Upper lobe of right lung (tissue), 1 donor: ENCODE measurements at regions not wholly inside any gene's neighbourhood (a gene's known extent, or its start where the extent isn't known, plus 50 kb on each side); places are given as distances from the start of the nearest gene placed in this dataset.

ENCODE experiments used
- ATAC-seq: fragments of 200-7000 bp; cut with Tn5 transposase; one replicate; pipeline ENCODE4 v1.9.1; 2020; ENCODE audit warnings: mild to moderate bottlenecking, moderate library complexity
- DNase-seq: peaks from one replicate; pipeline ENCODE4 v3.0.0-alpha.2; 2020
- H3K27ac ChIP-seq: fragments of 200-600 bp; one replicate; pipeline ENCODE4 v1.8.0; 2022
- H3K27me3 ChIP-seq: fragments of 200-600 bp; one replicate; pipeline ENCODE4 v1.8.0; 2022; ENCODE audit warnings: mild to moderate bottlenecking
- H3K36me3 ChIP-seq: fragments of 200-600 bp; one replicate; pipeline ENCODE4 v1.8.0; 2022
- H3K4me1 ChIP-seq: fragments of 200-600 bp; one replicate; pipeline ENCODE4 v1.8.0; 2022
- H3K4me3 ChIP-seq: fragments of 200-600 bp; one replicate; pipeline ENCODE4 v1.8.0; 2022; ENCODE audit warnings: mild to moderate bottlenecking
- H3K9me3 ChIP-seq: fragments of 200-600 bp; one replicate; pipeline ENCODE4 v1.8.0; 2022
- CTCF ChIP-seq: fragments of 200-600 bp; IDR thresholded peaks from one replicate; pipeline ENCODE4 v1.8.0; 2022; ENCODE audit warnings: antibody characterized with exemption
- intact Hi-C: fragments of 100-400 bp; cut with DNase I; formaldehyde crosslinking; loops from one replicate; pipeline ENCODE4 v1.11.0; 2022
- donor health status: DM: no; HTN: yes; CAD: no; lungs with severe emphysema.

GRCh38 chr2:188813315-188813714 lies 160.9 kb upstream of the COL3A1 start:
- Histone ChIP-seq H3K4me3 (no peak overlapping the region), H3K9me3 (no peaks in the 10 kb centered on the region), H3K4me1 (no peaks in the 10 kb centered on the region), H3K27ac (no peak overlapping the region), H3K36me3 (no peaks in the 10 kb centered on the region), H3K27me3 (no peaks in the 10 kb centered on the region)
- TF ChIP-seq CTCF: no peak
- intact Hi-C loops: no loop called here
- no peak for ATAC-seq
- DNase-seq: no peak

DNA sequence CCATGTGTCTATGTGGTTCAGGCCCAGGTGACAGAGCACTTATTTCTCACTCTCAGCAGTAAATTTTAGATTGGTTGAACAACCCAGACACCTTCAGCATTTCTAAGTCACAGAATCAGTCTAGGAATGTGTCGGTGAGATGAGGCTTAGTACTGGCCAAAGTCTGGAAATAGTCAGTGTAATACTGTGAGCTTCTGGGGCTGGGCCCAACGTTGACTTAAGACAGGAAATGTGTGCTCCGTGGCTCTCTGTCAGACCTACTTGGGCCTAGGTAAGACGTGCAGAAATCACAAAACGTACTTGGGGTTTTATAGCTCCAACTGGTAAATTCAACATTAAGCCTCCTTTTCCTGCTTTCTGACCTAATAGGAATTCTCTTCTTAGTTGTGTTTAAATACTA lies 160.3 kb upstream of the COL3A1 start:
- intact Hi-C loops: no loop called here
- H3K4me3 ChIP-seq: no peak overlapping the region
- no peak for TF ChIP-seq CTCF
- H3K27ac ChIP-seq: no peak overlapping the region
- DNase-seq: no peak
- H3K9me3 ChIP-seq: no peaks in the 10 kb centered on the region
- H3K4me1 ChIP-seq: no peaks in the 10 kb centered on the region
- H3K36me3 ChIP-seq: no peaks in the 10 kb centered on the region
- ATAC-seq: no peak
- H3K27me3 ChIP-seq: no peaks in the 10 kb centered on the region

GRCh38 chr2:188819011-188819410 lies 155.2 kb upstream of the COL3A1 start:
- intact Hi-C loops: no loop called here

DNA sequence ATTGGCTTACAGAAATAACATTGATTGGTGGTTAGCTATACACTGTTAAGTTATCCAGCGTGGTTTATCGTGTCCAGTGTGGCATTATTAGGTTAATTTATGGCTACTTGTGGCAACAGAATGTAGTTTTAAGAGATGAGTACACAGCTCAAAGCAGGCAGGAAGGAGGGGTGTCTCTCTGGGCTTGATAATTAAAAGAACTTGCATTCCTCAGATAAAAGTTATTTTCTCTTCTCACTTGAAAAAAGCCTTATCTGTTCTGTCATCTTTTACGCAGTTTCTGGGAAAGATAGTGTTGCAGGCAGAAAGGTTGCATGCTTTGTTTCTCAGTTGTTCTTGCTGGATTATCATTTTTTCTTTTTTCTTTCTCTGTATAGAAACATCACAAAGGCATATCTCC lies 154.4 kb upstream of the COL3A1 start:
- DNase-seq (no peak), ATAC-seq (no peak)
- TF ChIP-seq CTCF: no peak
- Histone ChIP-seq H3K9me3 (no peaks in the 10 kb centered on the region), H3K27me3 (no peaks in the 10 kb centered on the region), H3K36me3 (no peaks in the 10 kb centered on the region), H3K4me3 (no peak overlapping the region), H3K27ac (no peak overlapping the region), H3K4me1 (no peaks in the 10 kb centered on the region)
- intact Hi-C loops: no loop called here

More at GRCh38 chr2:188819011-188819410, 155.2 kb upstream of the COL3A1 start:
- Histone ChIP-seq H3K9me3 (no peaks in the 10 kb centered on the region), H3K4me1 (no peaks in the 10 kb centered on the region), H3K27me3 (no peaks in the 10 kb centered on the region), H3K36me3 (no peaks in the 10 kb centered on the region), H3K27ac (no peak overlapping the region), H3K4me3 (no peak overlapping the region)
- DNase-seq (no peak), ATAC-seq (no peak)
- no peak for TF ChIP-seq CTCF

- no peak for DNase-seq
- H3K4me3 ChIP-seq: no peak overlapping the region
- no peak for TF ChIP-seq CTCF
- H3K36me3 ChIP-seq: no peaks in the 10 kb centered on the region
- no peak overlapping the region for H3K27ac ChIP-seq
- intact Hi-C loops: no loop called here
- H3K9me3 ChIP-seq: no peaks in the 10 kb centered on the region
- no peaks in the 10 kb centered on the region for H3K27me3 ChIP-seq
- H3K4me1 ChIP-seq: no peaks in the 10 kb centered on the region
- no peak for ATAC-seq
Observed at GRCh38 chr2:188820576-188820975, 153.6 kb upstream of the COL3A1 start.

DNA sequence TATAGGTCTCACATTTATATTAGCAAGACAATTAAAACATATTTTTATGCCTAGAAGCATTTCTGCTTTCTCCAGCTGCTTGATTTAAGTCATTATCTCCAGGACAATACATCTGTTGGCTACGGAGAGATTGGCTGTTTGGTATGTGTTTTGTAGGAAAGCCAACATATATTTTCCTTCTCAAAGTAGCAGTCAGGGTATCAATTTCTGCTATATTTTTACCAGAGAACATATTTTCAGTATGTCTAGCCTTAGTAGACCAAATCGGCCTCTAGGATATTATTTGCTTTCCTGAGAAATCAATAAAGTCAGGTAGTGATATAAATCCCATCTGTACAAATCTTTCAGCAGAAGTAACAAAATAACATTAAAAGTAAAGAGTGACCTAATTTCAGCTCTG lies 150.0 kb upstream of the COL3A1 start:
- DNase-seq (no peak), ATAC-seq (no peak)
- Histone ChIP-seq H3K36me3 (no peaks in the 10 kb centered on the region), H3K27me3 (no peaks in the 10 kb centered on the region), H3K4me1 (no peaks in the 10 kb centered on the region), H3K27ac (no peak overlapping the region), H3K4me3 (no peak overlapping the region), H3K9me3 (no peaks in the 10 kb centered on the region)
- intact Hi-C loops: no loop called here
- no peak for TF ChIP-seq CTCF
